A673 (cell line): ENCODE measurements at regions not wholly inside any gene's neighbourhood (a gene's known extent, or its start where the extent isn't known, plus 50 kb on each side); places are given as distances from the start of the nearest gene placed in this dataset.

ENCODE experiments used
- EZH2 ChIP-seq: fragments of 200-600 bp; sonication (generic); IDR thresholded peaks from 2 replicates; pipeline ENCODE4 v1.6.1; 2017; ENCODE audit warnings: borderline replicate concordance, low read depth, mild to moderate bottlenecking, mixed read lengths, antibody characterized with exemption, low read length; ENCODE audit not compliant: poor library complexity, severe bottlenecking
- TF ChIP-seq, protein P1 (sequence below): fragments of 300-800, 200-600 bp; sonication (generic); conservative IDR thresholded peaks from 2 replicates; pipeline ENCODE4 v1.5.1; 2017; ENCODE audit warnings: low read depth, mild to moderate bottlenecking, antibody characterized with exemption, low read length, moderate library complexity, mixed read lengths

DNA sequence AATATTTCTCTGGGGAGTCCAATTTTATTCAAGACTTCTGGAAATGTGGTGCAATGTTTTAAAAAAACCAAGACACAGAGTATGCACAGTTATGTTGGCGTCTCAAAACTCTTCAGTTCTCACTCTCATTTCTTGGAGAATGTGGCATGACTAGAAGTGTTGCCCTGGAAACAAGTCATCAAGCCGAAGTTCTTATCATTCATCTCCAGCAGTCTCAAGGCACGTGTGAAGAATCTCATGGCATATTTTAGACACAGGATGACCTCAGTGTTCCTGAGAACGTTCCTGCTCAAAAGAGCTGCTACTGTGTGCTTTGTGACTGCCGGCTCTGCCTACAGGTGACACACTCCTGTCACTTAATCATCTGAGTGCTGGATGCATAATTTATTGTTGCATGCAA lies 147.4 kb upstream of the IRX4 start:
- TF ChIP-seq, protein P1, sequence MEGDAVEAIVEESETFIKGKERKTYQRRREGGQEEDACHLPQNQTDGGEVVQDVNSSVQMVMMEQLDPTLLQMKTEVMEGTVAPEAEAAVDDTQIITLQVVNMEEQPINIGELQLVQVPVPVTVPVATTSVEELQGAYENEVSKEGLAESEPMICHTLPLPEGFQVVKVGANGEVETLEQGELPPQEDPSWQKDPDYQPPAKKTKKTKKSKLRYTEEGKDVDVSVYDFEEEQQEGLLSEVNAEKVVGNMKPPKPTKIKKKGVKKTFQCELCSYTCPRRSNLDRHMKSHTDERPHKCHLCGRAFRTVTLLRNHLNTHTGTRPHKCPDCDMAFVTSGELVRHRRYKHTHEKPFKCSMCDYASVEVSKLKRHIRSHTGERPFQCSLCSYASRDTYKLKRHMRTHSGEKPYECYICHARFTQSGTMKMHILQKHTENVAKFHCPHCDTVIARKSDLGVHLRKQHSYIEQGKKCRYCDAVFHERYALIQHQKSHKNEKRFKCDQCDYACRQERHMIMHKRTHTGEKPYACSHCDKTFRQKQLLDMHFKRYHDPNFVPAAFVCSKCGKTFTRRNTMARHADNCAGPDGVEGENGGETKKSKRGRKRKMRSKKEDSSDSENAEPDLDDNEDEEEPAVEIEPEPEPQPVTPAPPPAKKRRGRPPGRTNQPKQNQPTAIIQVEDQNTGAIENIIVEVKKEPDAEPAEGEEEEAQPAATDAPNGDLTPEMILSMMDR, result no peak
- TF ChIP-seq EZH2, result no peak
